IMR-90 (cell line): ENCODE measurements at regions not wholly inside any gene's neighbourhood (a gene's known extent, or its start where the extent isn't known, plus 50 kb on each side); places are given as distances from the start of the nearest gene placed in this dataset.

Source experiments
- CHD1 ChIP-seq: IDR thresholded peaks from 2 replicates; pipeline ENCODE4 v1.6.1; 2012; ENCODE audit warnings: low read depth, low read length, improper control_type of control experiment
- MAZ ChIP-seq: IDR thresholded peaks from 2 replicates; pipeline ENCODE4 v1.6.1; 2012; ENCODE audit warnings: low read depth, mild to moderate bottlenecking, low read length, improper control_type of control experiment, moderate library complexity, borderline replicate concordance
- POLR2A ChIP-seq: IDR thresholded peaks from 2 replicates; pipeline ENCODE4 v1.6.1; 2012; ENCODE audit warnings: mild to moderate bottlenecking, low read depth, low read length
- RAD21 ChIP-seq: IDR thresholded peaks from 2 replicates; pipeline ENCODE4 v1.6.1; 2012; ENCODE audit warnings: low read length, improper control_type of control experiment
- RFX5 ChIP-seq: IDR thresholded peaks from 2 replicates; pipeline ENCODE4 v1.8.0; 2012; ENCODE audit warnings: low read depth, mild to moderate bottlenecking, low read length, moderate library complexity
- TF ChIP-seq, protein P1 (sequence below): conservative IDR thresholded peaks from 2 replicates; pipeline ENCODE4 v1.5.1; 2012; ENCODE audit warnings: mild to moderate bottlenecking, low read depth, low read length, improper control_type of control experiment
- TF ChIP-seq, protein P2 (sequence below): fragments of 150-350 bp; IDR thresholded peaks from 2 replicates; pipeline ENCODE4 v1.6.1; 2016; ENCODE audit warnings: low read depth, mild to moderate bottlenecking, low read length, moderate library complexity, borderline replicate concordance

DNA sequence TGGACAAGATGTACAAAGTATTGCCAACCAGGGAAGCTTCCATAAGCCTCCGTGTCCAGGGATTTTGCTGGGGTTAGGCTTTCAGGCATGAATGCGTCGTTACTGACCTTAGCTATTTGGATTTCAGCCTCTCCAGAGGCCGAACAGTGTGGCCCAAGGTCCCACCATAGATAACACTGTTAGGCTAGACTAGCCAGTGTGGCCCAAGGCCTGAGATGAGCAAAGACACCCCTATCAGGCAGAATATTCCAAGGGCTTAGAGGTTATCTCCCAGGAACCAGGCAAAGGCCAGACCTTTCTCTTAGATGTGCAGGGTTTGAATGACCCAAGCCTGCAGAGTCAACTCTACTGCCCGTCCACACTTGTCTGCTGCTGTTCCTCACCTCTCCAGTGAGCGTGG is 131.7 kb upstream of the NDUFV2 start:
- TF ChIP-seq POLR2A (no peak), MAZ (no peak), RAD21 (no peak), CHD1 (no peak), RFX5 (no peak)
- TF ChIP-seq, protein P1, sequence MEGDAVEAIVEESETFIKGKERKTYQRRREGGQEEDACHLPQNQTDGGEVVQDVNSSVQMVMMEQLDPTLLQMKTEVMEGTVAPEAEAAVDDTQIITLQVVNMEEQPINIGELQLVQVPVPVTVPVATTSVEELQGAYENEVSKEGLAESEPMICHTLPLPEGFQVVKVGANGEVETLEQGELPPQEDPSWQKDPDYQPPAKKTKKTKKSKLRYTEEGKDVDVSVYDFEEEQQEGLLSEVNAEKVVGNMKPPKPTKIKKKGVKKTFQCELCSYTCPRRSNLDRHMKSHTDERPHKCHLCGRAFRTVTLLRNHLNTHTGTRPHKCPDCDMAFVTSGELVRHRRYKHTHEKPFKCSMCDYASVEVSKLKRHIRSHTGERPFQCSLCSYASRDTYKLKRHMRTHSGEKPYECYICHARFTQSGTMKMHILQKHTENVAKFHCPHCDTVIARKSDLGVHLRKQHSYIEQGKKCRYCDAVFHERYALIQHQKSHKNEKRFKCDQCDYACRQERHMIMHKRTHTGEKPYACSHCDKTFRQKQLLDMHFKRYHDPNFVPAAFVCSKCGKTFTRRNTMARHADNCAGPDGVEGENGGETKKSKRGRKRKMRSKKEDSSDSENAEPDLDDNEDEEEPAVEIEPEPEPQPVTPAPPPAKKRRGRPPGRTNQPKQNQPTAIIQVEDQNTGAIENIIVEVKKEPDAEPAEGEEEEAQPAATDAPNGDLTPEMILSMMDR = no peak
- TF ChIP-seq, protein P2, sequence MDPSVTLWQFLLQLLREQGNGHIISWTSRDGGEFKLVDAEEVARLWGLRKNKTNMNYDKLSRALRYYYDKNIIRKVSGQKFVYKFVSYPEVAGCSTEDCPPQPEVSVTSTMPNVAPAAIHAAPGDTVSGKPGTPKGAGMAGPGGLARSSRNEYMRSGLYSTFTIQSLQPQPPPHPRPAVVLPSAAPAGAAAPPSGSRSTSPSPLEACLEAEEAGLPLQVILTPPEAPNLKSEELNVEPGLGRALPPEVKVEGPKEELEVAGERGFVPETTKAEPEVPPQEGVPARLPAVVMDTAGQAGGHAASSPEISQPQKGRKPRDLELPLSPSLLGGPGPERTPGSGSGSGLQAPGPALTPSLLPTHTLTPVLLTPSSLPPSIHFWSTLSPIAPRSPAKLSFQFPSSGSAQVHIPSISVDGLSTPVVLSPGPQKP = no peak
